H1 (cell line): ENCODE measurements at regions not wholly inside any gene's neighbourhood (a gene's known extent, or its start where the extent isn't known, plus 50 kb on each side); places are given as distances from the start of the nearest gene placed in this dataset.

Experiments
- RAD21 ChIP-seq, 2 experiments: IDR thresholded peaks in 1 of 2; conservative IDR thresholded peaks in 1 of 2; 2 replicates each; pipeline ENCODE4 v1.6.1; 2011; ENCODE audit warnings: low read depth in 2 of 2, low read length in 2 of 2, improper control_type of control experiment in 1 of 2, inconsistent platforms in 1 of 2, mild to moderate bottlenecking in 1 of 2, moderate library complexity in 1 of 2

- peak; percentile 98 for TF ChIP-seq RAD21 (IDR thresholded peaks at IDR 0.05 in 1 of 2, conservative IDR thresholded peaks at IDR 0.05 in 1 of 2; ENCODE audit: low read depth in 2 of 2, low read length in 2 of 2)
Observed at GRCh38 chr11:11787305-11788062, 54.3 kb upstream of the USP47 start (continued).
